ENCODE measurements at regions not wholly inside any gene's neighbourhood (a gene's known extent, or its start where the extent isn't known, plus 50 kb on each side); places are given as distances from the start of the nearest gene placed in this dataset.

DNA sequence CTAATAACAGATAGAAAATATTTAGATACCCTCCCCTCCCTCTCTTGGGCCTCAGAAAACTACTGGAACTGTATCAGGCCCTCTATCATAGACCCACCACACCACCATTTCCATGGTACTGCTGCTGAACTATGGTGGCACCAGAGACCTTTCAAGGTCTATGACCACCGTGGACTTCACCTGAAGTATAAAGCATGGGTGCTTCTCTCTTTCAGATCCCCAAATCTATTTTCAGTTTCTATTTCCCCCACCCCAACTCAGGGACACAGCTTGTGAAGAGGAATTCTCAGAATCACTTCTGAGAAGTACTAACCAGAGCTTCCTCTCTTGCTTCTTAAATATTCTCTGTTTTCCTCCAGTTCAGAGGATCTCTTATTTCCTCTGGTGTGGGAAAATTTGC, 840.8 kb upstream of the HTR2C start:
- DNase-seq (ENCODE audit: low spot score), result no peak

DNA sequence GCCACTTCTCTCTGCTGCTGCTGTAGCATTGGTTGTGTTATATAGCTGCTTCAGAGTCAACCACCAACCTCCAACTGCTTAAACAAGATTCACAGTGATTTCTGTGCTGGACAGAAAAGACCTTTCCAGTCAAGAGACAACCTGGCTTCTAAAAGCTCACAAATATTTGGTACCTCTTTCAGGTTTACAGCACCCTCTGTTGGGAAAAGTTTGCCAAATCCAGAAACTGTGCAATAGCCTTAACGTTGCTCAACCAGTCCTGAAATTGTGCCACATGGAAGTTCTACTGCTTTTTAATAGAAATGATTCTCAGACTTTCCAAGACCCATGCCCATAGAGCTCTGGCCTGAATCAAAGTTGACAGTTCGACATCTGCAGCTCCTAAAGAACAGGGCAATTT, 842.1 kb upstream of the HTR2C start:
- no peak for DNase-seq (ENCODE audit: low spot score)

DNA sequence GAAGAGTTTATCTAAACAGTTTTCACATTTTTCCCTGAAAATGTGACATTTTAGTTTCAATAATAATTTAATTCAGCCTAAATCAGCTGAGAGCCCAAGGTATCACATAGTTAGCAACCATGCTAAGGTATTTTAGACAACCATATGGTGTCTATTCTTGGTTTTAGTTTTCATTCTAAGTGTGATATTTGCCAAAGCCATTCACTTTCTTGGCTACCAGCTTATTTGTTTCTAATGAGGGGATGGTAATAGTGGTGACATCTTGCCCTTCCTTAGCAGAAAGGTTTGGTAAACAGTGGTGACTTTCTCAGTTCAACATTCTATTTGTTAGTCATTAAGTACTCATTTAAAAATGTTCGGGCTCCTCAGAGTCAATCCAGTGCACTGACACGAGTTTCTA, 854.9 kb upstream of the HTR2C start:
- no peak for DNase-seq (ENCODE audit: low spot score)

DNA sequence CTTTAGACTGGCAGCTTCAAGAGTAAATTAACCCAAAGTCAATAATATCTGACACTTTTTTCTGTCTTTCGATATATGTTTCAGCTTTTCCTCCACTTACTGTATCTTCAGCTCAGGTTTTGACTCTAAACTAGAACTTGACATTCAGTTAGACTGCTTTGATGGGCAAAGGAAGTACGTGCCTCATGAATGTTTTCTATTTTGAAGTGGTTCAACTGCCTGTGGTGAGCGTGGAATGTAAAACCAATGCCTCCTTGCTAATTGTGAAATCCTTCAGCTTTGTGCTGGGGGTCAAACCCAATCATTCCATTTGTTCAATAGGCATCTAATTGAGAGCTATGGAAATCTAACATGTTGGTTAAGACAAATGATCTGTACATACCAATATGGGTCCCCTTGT, 857.0 kb upstream of the HTR2C start:
- no peak for DNase-seq (ENCODE audit: low spot score)

DNA sequence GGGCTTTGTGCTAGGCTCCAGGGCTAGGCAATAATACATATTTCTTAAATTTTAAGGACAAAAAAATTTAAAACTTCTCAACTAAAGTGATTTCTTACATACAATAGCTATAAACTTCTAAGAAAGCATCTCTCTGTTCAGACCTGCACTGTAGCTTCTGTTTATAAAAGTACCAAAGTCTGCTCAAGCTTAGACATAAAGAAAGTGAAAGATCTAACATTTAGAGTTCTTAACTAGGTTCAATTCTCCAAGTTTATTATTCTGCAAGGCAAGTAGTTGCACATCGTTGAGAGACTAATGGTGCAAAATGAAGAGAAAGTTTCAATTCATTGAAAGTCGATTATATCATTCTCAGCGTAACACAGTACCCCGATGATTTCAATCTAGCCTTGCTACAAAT, 857.4 kb upstream of the HTR2C start:
- no peak for DNase-seq (ENCODE audit: low spot score)

DNA sequence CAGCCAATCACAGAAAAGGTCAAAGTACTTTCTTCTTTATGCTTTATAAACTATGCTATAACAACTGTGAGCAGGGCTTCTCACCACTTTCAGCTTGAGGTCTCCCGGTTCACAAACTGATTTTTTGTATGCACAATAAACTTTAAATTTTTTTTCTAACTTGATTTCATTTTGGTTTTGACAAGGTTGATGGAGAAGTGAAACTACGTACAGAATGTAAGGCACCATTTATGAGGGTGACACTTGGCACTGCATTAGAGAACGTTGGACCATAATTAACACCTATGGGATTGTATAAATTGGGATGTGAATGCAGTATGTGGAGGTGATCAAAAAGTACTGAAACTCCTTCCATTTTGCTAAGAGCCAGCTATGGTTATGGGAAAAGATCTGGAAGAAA, 857.9 kb upstream of the HTR2C start:
- no peak for DNase-seq (ENCODE audit: low spot score)

DNA sequence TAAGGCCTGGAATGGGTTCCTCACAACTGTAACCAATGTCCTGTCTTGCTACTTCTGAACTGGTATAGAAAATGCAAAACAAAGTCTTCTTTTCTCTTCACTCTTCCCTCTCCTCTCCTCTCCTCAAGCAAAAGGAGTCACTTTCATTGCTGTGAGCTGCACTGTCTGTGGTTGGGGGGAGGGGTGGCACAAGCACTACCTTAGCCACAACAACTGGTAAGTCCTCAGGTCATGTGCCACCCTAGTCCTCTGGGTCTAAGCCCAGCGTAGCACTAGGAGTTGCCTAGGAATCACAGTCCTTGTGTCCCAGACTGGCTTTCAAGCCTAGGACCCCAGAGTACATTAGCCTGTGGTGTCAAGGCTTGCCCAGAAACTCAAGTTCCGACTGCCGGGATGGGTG, 859.3 kb upstream of the AMOT start:
- no peak for DNase-seq (ENCODE audit: low spot score)

DNA sequence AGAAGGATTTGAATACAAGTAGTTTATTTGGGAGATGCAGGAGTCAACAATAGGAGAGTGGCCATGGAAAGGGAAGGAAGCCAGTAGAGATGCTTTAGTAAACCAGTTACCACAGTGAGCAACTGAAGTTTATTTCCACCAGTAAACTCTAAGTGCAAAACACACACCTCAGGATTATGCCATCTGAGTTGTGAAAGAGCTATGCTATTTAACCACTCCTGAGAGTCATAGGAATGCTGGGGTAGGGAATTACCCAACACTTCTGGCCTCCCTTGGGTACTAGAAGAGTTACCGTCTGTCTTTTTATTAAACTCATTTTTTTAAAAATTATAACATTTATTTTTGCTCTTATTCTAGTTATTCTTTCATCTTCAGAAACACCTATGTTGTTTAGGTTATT, 834.6 kb upstream of the AMOT start:
- DNase-seq (ENCODE audit: low spot score), result no peak

DNA sequence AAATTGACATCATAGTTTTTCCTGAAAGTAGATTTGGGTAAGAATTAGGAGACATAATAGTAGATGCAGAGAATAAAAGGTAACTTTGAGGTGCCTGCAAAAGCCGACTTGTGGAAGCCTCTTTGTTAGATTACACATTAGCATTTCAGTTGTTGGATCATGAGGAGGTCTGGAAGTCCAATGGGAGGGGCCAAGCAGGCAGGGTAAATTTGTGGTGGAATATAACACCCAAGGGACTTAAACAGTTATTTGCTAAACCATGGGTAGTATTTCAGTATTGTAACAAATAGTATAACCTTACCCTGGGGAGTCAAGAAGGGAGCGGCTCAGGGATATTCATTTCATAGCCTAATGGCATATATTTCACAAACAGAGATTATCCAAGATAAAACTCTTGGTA, 810.7 kb upstream of the AMOT start:
- no peak for DNase-seq (ENCODE audit: low spot score)

DNA sequence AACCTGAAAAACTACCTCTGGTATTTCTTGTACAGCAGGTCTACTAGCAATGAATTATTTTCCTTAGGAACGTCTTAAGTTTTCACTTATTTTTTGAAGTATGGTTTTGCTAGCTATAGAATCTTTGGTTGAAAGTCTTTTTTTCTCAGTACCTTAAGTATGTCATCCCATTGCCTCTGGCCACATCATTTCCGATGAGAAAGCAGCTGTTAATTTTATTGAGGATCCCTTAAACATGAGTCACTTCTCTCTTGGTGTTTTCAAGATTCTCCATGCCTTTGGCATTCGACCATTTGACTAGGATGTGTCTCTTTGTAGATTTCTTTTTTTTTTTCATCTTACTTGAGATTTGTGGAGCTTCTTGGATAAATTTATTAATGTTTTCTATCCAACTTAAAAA, 803.8 kb upstream of the AMOT start:
- DNase-seq (ENCODE audit: low spot score), result no peak

DNA sequence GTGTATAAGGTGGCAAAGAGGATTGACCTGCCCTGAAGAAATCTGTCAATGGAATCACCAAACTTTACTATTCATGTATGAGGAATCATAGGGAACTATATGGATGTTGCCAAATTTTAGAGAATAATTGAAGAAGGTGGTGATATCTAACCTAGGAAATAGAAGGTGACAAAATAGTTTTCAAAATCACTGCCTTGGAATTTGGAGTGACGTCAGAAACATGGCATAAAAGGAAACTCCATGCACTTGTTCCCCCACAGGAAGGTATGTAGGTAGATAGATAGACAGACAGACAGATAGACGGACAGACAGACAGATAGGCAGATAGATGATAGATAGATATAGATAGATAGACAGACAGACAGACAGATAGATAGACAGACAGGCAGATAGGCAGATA, 793.9 kb upstream of the AMOT start:
- no peak for DNase-seq (ENCODE audit: low spot score)

DNA sequence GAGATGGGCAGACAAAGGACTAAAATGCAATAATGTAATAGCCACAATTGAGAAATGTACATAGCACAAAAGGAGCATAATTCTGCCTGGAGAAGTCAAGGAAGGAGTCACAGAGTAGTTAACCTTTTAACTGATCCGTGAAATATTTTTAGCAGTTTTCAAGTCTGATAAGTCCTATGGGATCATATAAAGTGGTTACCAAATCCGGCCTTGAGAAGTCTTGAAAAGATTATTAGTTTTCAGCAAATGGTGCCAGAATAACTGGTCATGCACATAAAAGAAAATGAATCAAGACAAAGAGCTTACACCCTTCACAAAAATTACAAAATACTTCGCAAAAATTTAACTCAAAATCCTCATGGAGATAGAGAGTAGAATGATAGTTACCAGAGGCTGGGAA, 788.7 kb upstream of the AMOT start:
- no peak for DNase-seq (ENCODE audit: low spot score)

DNA sequence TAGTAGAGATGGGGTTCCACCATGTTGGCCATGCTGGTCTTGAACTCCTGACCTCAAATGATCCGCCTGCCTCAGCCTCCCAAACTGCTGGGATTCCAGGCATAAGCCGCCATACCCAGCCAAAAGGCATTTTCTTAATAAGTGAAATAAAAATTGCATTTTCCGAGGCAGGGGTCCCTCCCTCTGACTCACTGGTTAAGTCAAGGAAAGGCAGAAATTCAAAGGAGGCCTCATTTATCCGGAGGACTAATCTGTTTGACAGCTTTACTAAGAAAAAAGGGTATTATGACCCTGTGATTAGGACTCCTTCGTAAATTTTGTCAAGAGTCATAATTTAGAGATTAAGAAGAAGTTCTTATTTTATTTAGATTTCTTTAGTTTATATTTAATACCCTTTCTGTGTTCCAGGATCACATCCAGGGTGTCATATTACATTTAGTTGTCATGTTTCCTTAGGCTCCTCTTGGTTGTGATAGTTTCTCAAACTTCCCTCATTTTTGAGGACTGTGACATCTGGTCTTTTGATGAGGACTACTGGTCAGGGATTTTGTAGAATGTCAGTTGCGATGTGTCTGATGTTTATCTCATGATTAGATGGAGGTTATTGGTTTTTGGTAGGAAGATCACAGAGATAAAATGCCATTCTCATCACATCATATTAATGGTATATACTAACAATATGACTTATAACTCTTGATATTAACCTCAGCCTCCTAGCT, 753.7 kb upstream of the AMOT start:
- no peak for DNase-seq (ENCODE audit: low spot score)

DNA sequence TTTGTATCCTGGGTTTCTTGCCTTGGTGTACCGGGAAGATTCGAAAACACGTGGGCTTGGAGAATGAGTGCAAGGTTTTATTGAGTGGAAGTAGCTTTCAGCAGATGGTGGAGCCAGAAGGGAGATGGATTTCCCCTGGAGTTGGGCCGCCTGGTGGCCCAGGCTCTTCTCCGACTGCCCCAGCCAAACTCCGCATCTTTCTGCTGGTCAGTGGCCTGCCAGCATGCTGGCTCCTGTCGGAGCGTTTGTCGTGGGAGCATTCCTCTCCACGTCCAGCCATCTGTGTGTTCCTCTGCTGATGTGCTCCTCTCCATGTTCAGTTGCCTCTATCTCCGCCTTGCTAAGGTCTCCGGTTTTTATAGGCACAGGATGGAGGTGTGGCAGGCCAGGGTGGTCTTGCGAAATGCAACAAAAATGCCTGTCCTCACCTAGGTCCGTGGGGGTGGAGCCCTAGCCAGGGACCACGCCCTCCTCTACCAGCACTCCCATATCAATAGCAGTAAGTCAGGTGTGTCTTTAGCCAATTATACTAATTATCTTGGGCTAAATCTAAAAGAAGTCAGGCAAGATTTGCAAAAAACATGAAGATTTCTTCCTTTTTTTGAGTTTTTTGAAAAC, 745.8 kb upstream of the AMOT start:
- no peak for DNase-seq (ENCODE audit: low spot score)

DNA sequence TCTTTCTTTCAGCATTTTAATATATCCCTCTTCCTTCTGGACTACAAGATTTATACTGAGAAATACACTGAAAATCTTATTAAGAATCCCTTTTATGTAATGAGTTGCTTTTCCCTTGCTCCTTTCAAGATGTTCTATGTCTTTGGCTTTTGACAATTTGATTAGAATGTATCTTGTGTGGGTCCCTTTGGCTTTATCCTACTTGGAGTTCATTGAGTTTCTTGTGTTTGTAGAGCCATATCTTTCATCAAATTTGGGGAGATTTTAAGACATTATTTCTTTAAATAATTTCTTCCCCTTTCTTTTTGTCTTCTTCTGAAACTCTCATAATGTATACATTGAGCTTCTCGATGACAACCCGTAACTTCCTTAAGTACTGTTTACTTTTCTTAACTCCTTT, 739.9 kb upstream of the AMOT start:
- no peak for DNase-seq (ENCODE audit: low spot score)

DNA sequence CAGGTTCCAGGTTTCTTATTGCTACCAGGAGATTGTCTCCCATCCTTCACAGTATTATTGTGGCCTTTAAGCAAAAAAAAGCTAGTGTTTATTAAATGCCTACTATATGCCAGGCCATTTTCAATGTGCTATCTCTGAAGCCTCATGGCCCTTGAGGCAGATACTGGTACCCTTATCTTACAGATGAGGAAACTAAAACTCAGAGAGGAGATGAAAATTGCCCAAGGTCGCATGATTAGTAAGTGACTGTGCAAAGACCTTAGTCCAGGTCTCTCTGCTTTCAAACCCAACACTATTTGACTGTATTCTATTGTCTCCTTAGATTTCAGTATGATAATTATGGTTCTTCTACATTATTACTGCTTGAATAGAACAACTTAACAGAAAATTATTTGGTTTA, 717.9 kb upstream of the AMOT start:
- no peak for DNase-seq (ENCODE audit: low spot score)

DNA sequence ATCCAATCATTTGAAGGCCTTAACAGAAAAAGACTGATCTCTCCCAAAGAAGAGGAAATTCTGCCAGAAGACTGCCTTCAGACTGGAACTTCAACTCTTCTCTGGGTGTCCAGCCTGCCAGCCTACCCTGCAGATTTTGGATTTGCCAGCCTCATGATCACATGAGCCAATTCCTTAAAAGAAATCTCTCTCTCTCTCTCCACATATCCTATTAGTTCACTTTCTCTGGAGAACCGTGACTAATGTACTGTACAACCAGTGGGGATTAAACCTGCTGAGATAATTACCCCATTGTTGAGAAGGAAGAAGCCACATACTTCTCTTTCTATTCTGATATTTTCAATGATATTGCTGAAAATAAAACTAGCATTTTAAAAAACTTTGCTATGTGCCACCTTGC, 711.3 kb upstream of the AMOT start:
- no peak for DNase-seq (ENCODE audit: low spot score)

DNA sequence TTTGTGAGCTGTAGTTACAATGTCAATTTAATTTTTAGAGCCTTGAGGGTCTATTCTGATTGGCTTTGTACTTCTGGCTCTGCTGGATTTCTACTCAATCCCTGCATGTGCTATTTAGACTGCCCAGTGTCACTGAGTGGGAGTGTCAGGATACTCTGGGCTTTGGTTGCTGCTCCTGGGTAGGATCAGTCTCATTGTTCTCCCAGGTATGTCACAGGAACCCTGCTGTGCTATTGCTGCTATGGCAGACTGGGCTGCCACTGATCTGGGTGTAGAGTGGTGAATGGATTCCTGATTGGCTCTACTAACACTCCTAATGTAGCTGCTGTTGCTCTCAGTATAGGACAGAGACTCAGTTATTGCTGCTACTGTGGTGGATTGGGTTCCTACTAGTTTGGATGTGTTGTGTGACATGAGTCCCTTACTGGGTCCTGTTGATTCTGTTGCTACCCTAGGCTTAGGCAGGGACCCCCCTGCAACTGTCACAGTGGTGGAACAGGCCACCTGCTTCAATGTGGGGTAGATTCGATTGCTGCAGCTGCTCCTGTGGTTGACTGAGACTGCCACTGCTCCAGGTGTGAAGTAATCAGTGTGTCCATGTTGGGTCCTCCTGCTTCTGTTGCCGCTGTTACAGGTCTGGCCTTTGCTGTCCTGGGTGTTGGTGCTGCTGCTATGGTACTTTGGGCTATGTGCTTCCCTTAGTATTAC, 707.8 kb upstream of the AMOT start:
- DNase-seq (ENCODE audit: low spot score), result no peak

DNA sequence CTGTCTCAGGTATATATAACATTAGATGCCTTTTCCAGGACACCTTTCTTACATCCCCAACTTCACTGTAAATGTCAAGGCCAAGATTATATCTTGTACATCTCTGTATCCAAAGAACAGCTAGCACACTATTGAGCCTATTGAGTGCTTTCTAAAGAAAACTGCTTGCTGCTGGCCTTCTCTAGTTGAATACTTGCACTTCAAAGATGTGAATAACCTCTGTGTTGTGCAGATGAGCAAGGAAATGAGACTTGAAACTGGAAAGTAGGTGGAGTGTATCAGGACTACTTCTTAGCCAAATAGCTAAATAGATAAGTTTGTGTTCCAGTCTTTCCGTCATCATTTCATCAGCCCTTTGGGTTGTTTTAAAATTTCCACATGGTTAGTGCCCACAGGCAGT, 704.4 kb upstream of the AMOT start:
- DNase-seq (ENCODE audit: low spot score), result no peak

DNA sequence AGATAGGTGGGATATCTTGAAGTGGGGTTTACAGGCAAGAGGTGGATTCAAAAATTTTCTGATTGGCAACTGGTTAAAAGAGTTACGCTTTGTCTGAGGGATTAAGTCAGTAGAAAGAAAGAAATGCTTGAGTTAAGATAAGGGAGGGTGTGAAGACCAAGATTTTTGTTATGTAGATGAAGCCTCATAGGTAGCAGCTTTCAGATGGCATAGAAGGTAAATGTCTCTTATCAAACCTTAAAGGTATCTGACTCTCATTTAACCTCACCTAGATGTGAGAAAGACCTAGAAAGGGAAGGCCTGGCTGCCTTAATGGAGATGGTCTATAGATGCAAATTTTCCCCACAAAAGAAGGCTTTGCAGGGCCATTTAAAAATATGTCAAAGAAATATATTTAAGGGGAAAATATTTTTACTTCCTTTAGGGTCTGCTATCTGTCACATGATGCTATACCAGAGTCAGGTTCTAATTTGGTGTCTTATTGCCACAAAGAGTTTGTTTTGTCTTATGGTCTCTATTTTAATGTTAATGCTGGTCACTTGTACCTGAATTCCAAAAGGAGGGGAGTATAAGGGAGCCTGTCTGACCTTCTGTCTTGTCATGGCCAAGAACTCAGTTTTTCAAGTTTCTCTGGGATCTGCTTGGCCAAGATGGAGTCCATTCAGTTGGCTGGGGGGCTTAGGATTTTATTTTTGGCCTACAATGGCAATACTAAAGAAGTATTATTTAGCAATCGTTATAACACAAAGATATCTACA, 699.1 kb upstream of the AMOT start:
- DNase-seq (ENCODE audit: low spot score), result no peak

DNA sequence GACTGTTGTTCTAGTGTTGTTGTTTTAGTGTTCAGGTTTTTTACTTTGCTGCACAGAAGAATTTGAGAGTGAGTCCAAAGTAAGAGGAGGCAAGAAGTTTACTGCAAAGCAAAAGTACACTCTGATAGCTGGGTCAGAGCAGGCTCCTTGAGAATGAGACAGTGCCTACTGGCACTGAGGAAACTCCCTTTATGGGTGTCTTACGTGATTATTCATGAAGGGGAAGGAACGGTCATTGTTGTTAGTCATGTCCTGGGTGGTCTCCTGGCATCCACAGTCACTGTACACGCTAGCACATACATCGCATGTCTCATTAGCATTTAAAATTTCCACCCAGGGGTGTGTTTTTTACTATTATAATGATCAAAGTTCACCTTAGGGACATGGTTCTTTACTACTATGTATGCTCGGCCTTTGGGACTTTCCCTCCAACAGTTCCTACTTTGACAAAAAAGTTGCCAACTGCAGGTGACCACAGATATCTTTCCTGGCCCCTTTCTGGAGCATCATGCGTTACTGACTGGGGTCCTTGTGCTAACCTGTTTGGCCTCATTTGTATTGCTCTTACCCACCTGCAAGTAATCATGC, 688.9 kb upstream of the AMOT start:
- no peak for DNase-seq (ENCODE audit: low spot score)

DNA sequence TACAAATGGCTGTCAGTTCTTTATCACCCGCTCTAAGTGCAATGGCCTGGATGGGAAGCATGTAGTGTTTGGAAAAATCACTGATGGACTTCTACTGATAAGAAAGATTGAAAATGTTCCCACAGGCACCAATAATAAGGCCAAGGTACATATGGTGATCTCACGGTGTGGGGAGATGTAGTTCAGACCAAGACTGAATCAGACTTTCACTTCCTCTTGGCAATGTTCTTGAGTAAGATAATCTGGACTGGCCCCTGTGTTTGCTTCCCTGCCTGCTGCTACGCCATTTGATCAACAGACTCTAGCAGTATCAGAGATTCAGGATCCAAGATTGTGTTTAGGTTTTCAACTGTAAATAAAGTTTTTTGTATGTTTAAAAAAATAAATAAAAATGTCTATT, 682.2 kb upstream of the AMOT start:
- DNase-seq (ENCODE audit: low spot score), result no peak

DNA sequence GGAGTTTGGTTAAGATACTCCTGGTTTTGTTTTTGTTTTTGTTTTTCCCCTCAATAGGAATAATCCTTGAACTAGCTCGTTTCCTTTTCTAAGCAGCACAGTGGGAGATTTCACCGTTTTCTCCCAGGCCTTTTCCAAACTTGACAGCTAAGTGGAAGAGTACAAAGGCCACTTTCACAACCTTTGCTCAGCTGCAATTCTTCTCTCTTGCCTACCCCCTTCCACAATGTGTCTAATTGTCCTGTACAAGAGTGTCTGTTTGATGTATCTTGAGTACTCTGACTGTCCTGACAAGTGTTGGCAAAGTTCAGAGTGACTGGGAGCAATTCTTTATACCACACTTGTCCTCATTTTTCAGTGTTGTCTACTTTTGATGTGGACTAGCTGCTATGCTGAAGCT, 674.3 kb upstream of the AMOT start:
- DNase-seq (ENCODE audit: low spot score), result no peak

All from HuH-7.5 (cell line).